ENCODE measurements at regions not wholly inside any gene's neighbourhood (a gene's known extent, or its start where the extent isn't known, plus 50 kb on each side); places are given as distances from the start of the nearest gene placed in this dataset.
"Not testable (repeated sequence)": the region's sequence is repeated elsewhere in the genome, so short reads cannot be mapped to it uniquely, and the experiment has no call there.

- TF ChIP-seq CTCF (conservative IDR thresholded peaks at IDR 0.05; ENCODE audit: low read length); EZH2phosphoT487 (IDR thresholded peaks at IDR 0.05; ENCODE audit: borderline replicate concordance): not testable (repeated sequence)
Measured at GRCh38 chr7:149933776-149934175, 60.0 kb downstream of the ATP6V0E2 start.
